ENCODE measurements at regions not wholly inside any gene's neighbourhood (a gene's known extent, or its start where the extent isn't known, plus 50 kb on each side); places are given as distances from the start of the nearest gene placed in this dataset.

GRCh38 chr2:207233731-207234130 lies 68.0 kb upstream of the KLF7 start:
- no peak for DNase-seq (ENCODE audit: extremely low read depth, low read depth)
- TF ChIP-seq CTCF (IDR thresholded peaks at IDR 0.05; ENCODE audit: low read depth, low read length, missing control alignments): no peak
- H3K4me3 ChIP-seq (replicated peaks; ENCODE audit: low read depth, low read length): no peak overlapping the region

GRCh38 chr2:207235621-207236020 lies 69.9 kb upstream of the KLF7 start:
- no peak overlapping the region for H3K4me3 ChIP-seq (replicated peaks; ENCODE audit: low read depth, low read length)
- DNase-seq (ENCODE audit: extremely low read depth, low read depth): no peak
- TF ChIP-seq CTCF (IDR thresholded peaks at IDR 0.05; ENCODE audit: low read depth, low read length, missing control alignments): no peak

- no peak overlapping the region for H3K4me3 ChIP-seq (replicated peaks; ENCODE audit: low read depth, low read length)
- DNase-seq (ENCODE audit: extremely low read depth, low read depth): no peak
- TF ChIP-seq CTCF (IDR thresholded peaks at IDR 0.05; ENCODE audit: low read depth, low read length, missing control alignments): no peak
These were observed 70.6 kb upstream of the KLF7 start for GRCh38 chr2:207236156-207236935.

- TF ChIP-seq CTCF (IDR thresholded peaks at IDR 0.05; ENCODE audit: low read depth, low read length, missing control alignments): no peak
- DNase-seq (ENCODE audit: extremely low read depth, low read depth): peak; percentile 94
- H3K4me3 ChIP-seq (replicated peaks; ENCODE audit: low read depth, low read length): no peak overlapping the region
These were observed 73.3 kb upstream of the KLF7 start for GRCh38 chr2:207238831-207239701.

GRCh38 chr2:207239754-207240494 lies 74.2 kb upstream of the KLF7 start:
- no peak for DNase-seq (ENCODE audit: extremely low read depth, low read depth)
- TF ChIP-seq CTCF (IDR thresholded peaks at IDR 0.05; ENCODE audit: low read depth, low read length, missing control alignments): no peak
- H3K4me3 ChIP-seq (replicated peaks; ENCODE audit: low read depth, low read length): no peak overlapping the region

- H3K4me3 ChIP-seq (replicated peaks; ENCODE audit: low read depth, low read length): no peak overlapping the region
- no peak for DNase-seq (ENCODE audit: extremely low read depth, low read depth)
- no peak for TF ChIP-seq CTCF (IDR thresholded peaks at IDR 0.05; ENCODE audit: low read depth, low read length, missing control alignments)
These were observed 74.9 kb upstream of the KLF7 start for GRCh38 chr2:207240649-207241048.

Data from HFF-Myc (cell line).